ENCODE measurements at regions not wholly inside any gene's neighbourhood (a gene's known extent, or its start where the extent isn't known, plus 50 kb on each side); places are given as distances from the start of the nearest gene placed in this dataset.

DNA sequence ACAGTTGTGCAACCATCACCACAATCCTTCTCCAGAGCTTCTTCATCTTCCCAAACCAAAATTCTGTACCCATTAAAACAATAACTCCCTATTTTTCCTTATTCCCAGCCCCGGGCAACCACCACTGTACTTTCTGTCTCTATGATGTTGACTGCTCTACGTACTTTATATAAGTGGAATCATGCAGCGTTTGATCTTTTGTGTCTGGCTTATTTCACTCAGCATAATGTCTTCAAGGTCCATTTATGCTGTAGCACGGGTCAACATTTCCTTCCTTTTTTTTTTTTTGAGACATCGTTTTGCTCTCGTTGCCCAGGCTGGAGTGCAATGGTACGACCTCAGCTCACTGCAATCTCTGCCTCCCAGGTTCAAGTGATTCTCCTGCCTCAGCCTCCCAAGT is 162.7 kb upstream of the GSC start (continued):
- TF ChIP-seq, protein P1, sequence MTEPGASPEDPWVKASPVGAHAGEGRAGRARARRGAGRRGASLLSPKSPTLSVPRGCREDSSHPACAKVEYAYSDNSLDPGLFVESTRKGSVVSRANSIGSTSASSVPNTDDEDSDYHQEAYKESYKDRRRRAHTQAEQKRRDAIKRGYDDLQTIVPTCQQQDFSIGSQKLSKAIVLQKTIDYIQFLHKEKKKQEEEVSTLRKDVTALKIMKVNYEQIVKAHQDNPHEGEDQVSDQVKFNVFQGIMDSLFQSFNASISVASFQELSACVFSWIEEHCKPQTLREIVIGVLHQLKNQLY (CRISPR knock-in tag; IDR thresholded peaks at IDR 0.05): no peak
- TF ChIP-seq ZNF396 (CRISPR knock-in tag; IDR thresholded peaks at IDR 0.05; ENCODE audit: borderline replicate concordance): no peak
- no peak for TF ChIP-seq FOXJ3 (CRISPR knock-in tag; IDR thresholded peaks at IDR 0.05; ENCODE audit: borderline replicate concordance)
- TF ChIP-seq, protein P2, sequence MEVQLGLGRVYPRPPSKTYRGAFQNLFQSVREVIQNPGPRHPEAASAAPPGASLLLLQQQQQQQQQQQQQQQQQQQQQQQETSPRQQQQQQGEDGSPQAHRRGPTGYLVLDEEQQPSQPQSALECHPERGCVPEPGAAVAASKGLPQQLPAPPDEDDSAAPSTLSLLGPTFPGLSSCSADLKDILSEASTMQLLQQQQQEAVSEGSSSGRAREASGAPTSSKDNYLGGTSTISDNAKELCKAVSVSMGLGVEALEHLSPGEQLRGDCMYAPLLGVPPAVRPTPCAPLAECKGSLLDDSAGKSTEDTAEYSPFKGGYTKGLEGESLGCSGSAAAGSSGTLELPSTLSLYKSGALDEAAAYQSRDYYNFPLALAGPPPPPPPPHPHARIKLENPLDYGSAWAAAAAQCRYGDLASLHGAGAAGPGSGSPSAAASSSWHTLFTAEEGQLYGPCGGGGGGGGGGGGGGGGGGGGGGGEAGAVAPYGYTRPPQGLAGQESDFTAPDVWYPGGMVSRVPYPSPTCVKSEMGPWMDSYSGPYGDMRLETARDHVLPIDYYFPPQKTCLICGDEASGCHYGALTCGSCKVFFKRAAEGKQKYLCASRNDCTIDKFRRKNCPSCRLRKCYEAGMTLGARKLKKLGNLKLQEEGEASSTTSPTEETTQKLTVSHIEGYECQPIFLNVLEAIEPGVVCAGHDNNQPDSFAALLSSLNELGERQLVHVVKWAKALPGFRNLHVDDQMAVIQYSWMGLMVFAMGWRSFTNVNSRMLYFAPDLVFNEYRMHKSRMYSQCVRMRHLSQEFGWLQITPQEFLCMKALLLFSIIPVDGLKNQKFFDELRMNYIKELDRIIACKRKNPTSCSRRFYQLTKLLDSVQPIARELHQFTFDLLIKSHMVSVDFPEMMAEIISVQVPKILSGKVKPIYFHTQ (CRISPR knock-in tag; IDR thresholded peaks at IDR 0.05): no peak
- TF ChIP-seq, protein P3, sequence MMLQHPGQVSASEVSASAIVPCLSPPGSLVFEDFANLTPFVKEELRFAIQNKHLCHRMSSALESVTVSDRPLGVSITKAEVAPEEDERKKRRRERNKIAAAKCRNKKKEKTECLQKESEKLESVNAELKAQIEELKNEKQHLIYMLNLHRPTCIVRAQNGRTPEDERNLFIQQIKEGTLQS (CRISPR knock-in tag; conservative IDR thresholded peaks at IDR 0.05): no peak
- TF ChIP-seq, protein P4, sequence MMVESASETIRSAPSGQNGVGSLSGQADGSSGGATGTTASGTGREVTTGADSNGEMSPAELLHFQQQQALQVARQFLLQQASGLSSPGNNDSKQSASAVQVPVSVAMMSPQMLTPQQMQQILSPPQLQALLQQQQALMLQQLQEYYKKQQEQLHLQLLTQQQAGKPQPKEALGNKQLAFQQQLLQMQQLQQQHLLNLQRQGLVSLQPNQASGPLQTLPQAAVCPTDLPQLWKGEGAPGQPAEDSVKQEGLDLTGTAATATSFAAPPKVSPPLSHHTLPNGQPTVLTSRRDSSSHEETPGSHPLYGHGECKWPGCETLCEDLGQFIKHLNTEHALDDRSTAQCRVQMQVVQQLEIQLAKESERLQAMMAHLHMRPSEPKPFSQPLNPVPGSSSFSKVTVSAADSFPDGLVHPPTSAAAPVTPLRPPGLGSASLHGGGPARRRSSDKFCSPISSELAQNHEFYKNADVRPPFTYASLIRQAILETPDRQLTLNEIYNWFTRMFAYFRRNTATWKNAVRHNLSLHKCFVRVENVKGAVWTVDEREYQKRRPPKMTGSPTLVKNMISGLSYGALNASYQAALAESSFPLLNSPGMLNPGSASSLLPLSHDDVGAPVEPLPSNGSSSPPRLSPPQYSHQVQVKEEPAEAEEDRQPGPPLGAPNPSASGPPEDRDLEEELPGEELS (CRISPR knock-in tag; IDR thresholded peaks at IDR 0.05): no peak
- no peak for TF ChIP-seq SMAD4 (CRISPR knock-in tag; IDR thresholded peaks at IDR 0.05)
- TF ChIP-seq, protein P5, sequence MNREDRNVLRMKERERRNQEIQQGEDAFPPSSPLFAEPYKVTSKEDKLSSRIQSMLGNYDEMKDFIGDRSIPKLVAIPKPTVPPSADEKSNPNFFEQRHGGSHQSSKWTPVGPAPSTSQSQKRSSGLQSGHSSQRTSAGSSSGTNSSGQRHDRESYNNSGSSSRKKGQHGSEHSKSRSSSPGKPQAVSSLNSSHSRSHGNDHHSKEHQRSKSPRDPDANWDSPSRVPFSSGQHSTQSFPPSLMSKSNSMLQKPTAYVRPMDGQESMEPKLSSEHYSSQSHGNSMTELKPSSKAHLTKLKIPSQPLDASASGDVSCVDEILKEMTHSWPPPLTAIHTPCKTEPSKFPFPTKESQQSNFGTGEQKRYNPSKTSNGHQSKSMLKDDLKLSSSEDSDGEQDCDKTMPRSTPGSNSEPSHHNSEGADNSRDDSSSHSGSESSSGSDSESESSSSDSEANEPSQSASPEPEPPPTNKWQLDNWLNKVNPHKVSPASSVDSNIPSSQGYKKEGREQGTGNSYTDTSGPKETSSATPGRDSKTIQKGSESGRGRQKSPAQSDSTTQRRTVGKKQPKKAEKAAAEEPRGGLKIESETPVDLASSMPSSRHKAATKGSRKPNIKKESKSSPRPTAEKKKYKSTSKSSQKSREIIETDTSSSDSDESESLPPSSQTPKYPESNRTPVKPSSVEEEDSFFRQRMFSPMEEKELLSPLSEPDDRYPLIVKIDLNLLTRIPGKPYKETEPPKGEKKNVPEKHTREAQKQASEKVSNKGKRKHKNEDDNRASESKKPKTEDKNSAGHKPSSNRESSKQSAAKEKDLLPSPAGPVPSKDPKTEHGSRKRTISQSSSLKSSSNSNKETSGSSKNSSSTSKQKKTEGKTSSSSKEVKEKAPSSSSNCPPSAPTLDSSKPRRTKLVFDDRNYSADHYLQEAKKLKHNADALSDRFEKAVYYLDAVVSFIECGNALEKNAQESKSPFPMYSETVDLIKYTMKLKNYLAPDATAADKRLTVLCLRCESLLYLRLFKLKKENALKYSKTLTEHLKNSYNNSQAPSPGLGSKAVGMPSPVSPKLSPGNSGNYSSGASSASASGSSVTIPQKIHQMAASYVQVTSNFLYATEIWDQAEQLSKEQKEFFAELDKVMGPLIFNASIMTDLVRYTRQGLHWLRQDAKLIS (CRISPR knock-in tag; IDR thresholded peaks at IDR 0.05; ENCODE audit: borderline replicate concordance): no peak
- TF ChIP-seq, protein P6, sequence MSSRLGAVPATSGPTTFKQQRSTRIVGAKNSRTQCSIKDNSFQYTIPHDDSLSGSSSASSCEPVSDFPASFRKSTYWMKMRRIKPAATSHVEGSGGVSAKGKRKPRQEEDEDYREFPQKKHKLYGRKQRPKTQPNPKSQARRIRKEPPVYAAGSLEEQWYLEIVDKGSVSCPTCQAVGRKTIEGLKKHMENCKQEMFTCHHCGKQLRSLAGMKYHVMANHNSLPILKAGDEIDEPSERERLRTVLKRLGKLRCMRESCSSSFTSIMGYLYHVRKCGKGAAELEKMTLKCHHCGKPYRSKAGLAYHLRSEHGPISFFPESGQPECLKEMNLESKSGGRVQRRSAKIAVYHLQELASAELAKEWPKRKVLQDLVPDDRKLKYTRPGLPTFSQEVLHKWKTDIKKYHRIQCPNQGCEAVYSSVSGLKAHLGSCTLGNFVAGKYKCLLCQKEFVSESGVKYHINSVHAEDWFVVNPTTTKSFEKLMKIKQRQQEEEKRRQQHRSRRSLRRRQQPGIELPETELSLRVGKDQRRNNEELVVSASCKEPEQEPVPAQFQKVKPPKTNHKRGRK (CRISPR knock-in tag; IDR thresholded peaks at IDR 0.05; ENCODE audit: borderline replicate concordance): no peak

DNA sequence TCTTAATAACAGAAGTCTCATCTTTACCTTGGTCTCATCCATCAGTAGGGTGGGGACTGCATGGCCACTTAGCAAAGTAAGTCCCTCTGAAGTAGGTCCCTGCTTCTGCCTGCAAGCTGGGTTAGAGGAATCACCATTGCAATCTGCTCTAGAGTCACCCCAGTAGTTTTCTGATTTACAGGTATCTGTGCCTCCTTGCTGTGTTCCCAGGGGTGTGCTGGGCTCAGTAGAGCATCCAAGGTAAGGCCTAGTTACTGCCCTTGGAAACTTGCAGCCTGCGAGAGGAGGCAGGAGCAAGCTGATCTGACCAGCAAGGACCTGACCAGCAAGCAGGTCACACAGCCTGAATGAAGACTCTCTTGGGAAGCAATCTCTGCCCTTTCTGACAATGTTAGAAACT is 160.8 kb upstream of the GSC start:
- H3K27ac Mint-ChIP-seq: no peak overlapping the region
- DNase-seq (ENCODE audit: low spot score) (no peak), ATAC-seq (no peak)
- no peaks in the 10 kb centered on the region for H3K27me3 Mint-ChIP-seq (ENCODE audit: low read depth)
- TF ChIP-seq, protein P7, sequence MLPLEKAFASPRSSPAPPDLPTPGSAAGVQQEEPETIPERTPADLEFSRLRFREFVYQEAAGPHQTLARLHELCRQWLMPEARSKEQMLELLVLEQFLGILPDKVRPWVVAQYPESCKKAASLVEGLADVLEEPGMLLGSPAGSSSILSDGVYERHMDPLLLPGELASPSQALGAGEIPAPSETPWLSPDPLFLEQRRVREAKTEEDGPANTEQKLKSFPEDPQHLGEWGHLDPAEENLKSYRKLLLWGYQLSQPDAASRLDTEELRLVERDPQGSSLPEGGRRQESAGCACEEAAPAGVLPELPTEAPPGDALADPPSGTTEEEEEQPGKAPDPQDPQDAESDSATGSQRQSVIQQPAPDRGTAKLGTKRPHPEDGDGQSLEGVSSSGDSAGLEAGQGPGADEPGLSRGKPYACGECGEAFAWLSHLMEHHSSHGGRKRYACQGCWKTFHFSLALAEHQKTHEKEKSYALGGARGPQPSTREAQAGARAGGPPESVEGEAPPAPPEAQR (CRISPR knock-in tag; IDR thresholded peaks at IDR 0.05): no peak
- no peak for TF ChIP-seq ZNF423 (CRISPR knock-in tag; IDR thresholded peaks at IDR 0.05)
- no peak for TF ChIP-seq MXD4 (CRISPR knock-in tag; IDR thresholded peaks at IDR 0.05; ENCODE audit: borderline replicate concordance)
- TF ChIP-seq, protein P8, sequence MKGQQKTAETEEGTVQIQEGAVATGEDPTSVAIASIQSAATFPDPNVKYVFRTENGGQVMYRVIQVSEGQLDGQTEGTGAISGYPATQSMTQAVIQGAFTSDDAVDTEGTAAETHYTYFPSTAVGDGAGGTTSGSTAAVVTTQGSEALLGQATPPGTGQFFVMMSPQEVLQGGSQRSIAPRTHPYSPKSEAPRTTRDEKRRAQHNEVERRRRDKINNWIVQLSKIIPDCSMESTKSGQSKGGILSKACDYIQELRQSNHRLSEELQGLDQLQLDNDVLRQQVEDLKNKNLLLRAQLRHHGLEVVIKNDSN (CRISPR knock-in tag; IDR thresholded peaks at IDR 0.05): no peak
- TF ChIP-seq, protein P9, sequence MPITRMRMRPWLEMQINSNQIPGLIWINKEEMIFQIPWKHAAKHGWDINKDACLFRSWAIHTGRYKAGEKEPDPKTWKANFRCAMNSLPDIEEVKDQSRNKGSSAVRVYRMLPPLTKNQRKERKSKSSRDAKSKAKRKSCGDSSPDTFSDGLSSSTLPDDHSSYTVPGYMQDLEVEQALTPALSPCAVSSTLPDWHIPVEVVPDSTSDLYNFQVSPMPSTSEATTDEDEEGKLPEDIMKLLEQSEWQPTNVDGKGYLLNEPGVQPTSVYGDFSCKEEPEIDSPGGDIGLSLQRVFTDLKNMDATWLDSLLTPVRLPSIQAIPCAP (CRISPR knock-in tag; IDR thresholded peaks at IDR 0.05): no peak
- TF ChIP-seq GRHL2 (CRISPR knock-in tag; IDR thresholded peaks at IDR 0.05; ENCODE audit: insufficient replicate concordance, severe bottlenecking): no peak
- TF ChIP-seq, protein P10, sequence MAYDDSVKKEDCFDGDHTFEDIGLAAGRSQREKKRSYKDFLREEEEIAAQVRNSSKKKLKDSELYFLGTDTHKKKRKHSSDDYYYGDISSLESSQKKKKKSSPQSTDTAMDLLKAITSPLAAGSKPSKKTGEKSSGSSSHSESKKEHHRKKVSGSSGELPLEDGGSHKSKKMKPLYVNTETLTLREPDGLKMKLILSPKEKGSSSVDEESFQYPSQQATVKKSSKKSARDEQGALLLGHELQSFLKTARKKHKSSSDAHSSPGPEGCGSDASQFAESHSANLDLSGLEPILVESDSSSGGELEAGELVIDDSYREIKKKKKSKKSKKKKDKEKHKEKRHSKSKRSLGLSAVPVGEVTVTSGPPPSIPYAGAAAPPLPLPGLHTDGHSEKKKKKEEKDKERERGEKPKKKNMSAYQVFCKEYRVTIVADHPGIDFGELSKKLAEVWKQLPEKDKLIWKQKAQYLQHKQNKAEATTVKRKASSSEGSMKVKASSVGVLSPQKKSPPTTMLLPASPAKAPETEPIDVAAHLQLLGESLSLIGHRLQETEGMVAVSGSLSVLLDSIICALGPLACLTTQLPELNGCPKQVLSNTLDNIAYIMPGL (CRISPR knock-in tag; IDR thresholded peaks at IDR 0.05): no peak
- no peaks in the 10 kb centered on the region for H3K4me1 Mint-ChIP-seq
- H3K36me3 Mint-ChIP-seq: no peaks in the 10 kb centered on the region
- POLR2A ChIA-PET: no interaction called here
- H3K9me3 Mint-ChIP-seq: no peaks in the 10 kb centered on the region
- H3K4me3 Mint-ChIP-seq: no peak overlapping the region
- CTCF ChIA-PET: no interaction called here

All from WTC11 (cell line).